DMS79 (cell line): ENCODE measurements at regions not wholly inside any gene's neighbourhood (a gene's known extent, or its start where the extent isn't known, plus 50 kb on each side); places are given as distances from the start of the nearest gene placed in this dataset.

ENCODE experiments used
- DNase-seq: peaks from one replicate; lab custom pipeline; 2025; lab: John Stamatoyannopoulos, UW

GRCh38 chr3:165897137-165897536, 59.9 kb upstream of the BCHE start:
- no peak for DNase-seq

- no peak for DNase-seq
These were observed 58.7 kb upstream of the BCHE start for GRCh38 chr3:165895919-165896318.

- no peak for DNase-seq
These were observed 55.3 kb upstream of the BCHE start for GRCh38 chr3:165892565-165892964.
